Hepatocyte (in vitro differentiated cells): ENCODE measurements at regions not wholly inside any gene's neighbourhood (a gene's known extent, or its start where the extent isn't known, plus 50 kb on each side); places are given as distances from the start of the nearest gene placed in this dataset.

Experiments used
- DNase-seq: peaks from one replicate; pipeline ENCODE4 v3.0.0-alpha.2; 2016; ENCODE audit warnings: low spot score
- H2AFZ ChIP-seq: fragments of 200-600 bp; sonication (generic); 2 replicates; pipeline ENCODE4 v1.6.0; 2016; ENCODE audit warnings: antibody characterized with exemption, mild to moderate bottlenecking
- H3K27ac ChIP-seq: fragments of 200-600 bp; sonication (generic); 2 replicates; pipeline ENCODE4 v1.5.1; 2016; ENCODE audit warnings: mild to moderate bottlenecking
- H3K27me3 ChIP-seq: fragments of 200-600 bp; sonication (generic); 2 replicates; pipeline ENCODE4 v1.6.1; 2016
- H3K36me3 ChIP-seq: fragments of 200-600 bp; sonication (generic); replicated peaks from 2 replicates; pipeline ENCODE4 v1.5.1; 2016; ENCODE audit warnings: low read depth; ENCODE audit not compliant: insufficient read depth
- H3K4me1 ChIP-seq: fragments of 200-600 bp; sonication (generic); 2 replicates; pipeline ENCODE4 v1.5.1; 2016; ENCODE audit warnings: mild to moderate bottlenecking, moderate library complexity; ENCODE audit not compliant: insufficient read depth
- H3K4me2 ChIP-seq: fragments of 200-600 bp; sonication (generic); 2 replicates; pipeline ENCODE4 v1.6.0; 2016
- H3K4me3 ChIP-seq: fragments of 200-600 bp; sonication (generic); 2 replicates; pipeline ENCODE4 v1.5.1; 2016; ENCODE audit warnings: mild to moderate bottlenecking
- H3K79me2 ChIP-seq: fragments of 200-600 bp; sonication (generic); 2 replicates; pipeline ENCODE4 v1.6.0; 2017; ENCODE audit warnings: mild to moderate bottlenecking
- H3K9me2 ChIP-seq: fragments of 200-600 bp; sonication (generic); replicated peaks from 2 replicates; pipeline ENCODE4 v1.6.0; 2017; ENCODE audit warnings: mild to moderate bottlenecking; ENCODE audit not compliant: insufficient read depth
- H3K9me3 ChIP-seq: fragments of 200-600 bp; sonication (generic); 2 replicates; pipeline ENCODE4 v1.5.1; 2016; ENCODE audit warnings: low read depth, mild to moderate bottlenecking
- H4K20me1 ChIP-seq: fragments of 200-600 bp; sonication (generic); 2 replicates; pipeline ENCODE4 v1.6.0; 2016; ENCODE audit warnings: mild to moderate bottlenecking; ENCODE audit not compliant: insufficient read depth, poor library complexity, severe bottlenecking
- EZH2 ChIP-seq: fragments of 200-600 bp; sonication (generic); IDR thresholded peaks from 2 replicates; pipeline ENCODE4 v1.6.1; 2016; ENCODE audit warnings: antibody characterized with exemption, mild to moderate bottlenecking, borderline replicate concordance
- EZH2phosphoT487 ChIP-seq: fragments of 200-600 bp; sonication (generic); IDR thresholded peaks from one replicate; pipeline ENCODE4 v1.6.1; 2018; ENCODE audit warnings: antibody characterized with exemption, mild to moderate bottlenecking, low read depth, moderate library complexity; ENCODE audit not compliant: unreplicated experiment, severe bottlenecking
- WGBS: methylation state at CpG from one replicate; pipeline ENCODE4 v1.1.6; 2016; ENCODE audit warnings: low lambda C conversion rate; ENCODE audit errors: missing lambda C conversion rate; 5-methylcytosine and 5-hydroxymethylcytosine counted together
- TF ChIP-seq, protein P1 (sequence below): fragments of 200-600 bp; sonication (generic); IDR thresholded peaks from 2 replicates; pipeline ENCODE4 v1.5.1; 2016; ENCODE audit warnings: antibody characterized with exemption, mild to moderate bottlenecking; ENCODE audit not compliant: poor library complexity

DNA sequence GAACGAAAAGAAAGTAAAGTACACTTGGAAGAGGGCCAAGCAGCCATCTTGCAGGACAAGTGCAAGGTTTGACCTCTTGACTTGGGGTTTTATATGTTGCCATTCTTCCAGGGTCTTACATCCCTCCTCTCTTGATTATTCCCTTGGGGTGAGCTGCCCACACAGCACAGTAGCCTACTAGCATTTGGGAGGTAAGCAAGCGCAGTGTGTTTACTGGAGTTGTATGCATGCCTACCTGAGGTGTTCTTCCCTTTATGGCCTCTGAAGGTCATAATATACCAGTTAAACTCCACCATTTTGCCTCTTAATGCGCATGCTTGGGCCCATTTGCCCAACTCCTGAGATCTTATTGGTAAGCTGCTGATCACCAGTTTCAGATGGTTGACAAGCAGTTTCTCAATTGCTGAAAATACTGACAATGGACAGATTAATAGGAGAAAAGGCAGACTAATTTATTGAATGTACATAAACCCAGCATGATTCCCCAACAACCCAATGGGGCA is 173.8 kb upstream of the SLC30A5 start:
- 79% methylated on average over 3 of the region's 3 CpGs for WGBS

DNA sequence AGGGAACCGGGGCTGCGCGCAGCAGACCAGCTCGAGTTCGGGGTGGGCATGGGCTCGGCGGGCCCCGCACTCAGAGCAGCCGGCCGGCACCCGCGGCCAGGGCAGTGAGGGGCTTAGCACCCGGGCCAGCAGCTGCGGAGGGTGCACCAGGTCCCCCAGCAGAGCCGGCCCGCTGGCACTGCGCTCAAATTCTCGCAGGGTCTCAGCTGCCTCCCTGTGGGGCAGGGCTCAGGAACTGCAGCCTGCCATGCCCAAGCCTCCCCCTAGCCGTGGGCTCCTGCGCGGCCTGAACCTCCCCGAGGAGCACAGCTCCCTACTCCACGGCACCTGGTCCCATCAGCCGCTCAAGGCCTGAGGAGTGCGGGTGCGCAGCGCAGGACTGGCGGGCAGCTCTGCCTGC is 172.9 kb upstream of the SLC30A5 start:
- DNase-seq: no peak
- Histone ChIP-seq H3K27ac (no peak overlapping the region), H3K36me3 (no peaks in the 10 kb centered on the region), H3K79me2 (no peaks in the 10 kb centered on the region), H3K27me3 (no peaks in the 10 kb centered on the region), H2AFZ (no peak overlapping the region), H3K9me2 (no peaks in the 10 kb centered on the region), H3K4me1 (no peaks in the 10 kb centered on the region), H4K20me1 (no peaks in the 10 kb centered on the region), H3K4me2 (no peak overlapping the region), H3K9me3 (no peaks in the 10 kb centered on the region), H3K4me3 (no peak overlapping the region)
- no peak for TF ChIP-seq EZH2
- TF ChIP-seq, protein P1, sequence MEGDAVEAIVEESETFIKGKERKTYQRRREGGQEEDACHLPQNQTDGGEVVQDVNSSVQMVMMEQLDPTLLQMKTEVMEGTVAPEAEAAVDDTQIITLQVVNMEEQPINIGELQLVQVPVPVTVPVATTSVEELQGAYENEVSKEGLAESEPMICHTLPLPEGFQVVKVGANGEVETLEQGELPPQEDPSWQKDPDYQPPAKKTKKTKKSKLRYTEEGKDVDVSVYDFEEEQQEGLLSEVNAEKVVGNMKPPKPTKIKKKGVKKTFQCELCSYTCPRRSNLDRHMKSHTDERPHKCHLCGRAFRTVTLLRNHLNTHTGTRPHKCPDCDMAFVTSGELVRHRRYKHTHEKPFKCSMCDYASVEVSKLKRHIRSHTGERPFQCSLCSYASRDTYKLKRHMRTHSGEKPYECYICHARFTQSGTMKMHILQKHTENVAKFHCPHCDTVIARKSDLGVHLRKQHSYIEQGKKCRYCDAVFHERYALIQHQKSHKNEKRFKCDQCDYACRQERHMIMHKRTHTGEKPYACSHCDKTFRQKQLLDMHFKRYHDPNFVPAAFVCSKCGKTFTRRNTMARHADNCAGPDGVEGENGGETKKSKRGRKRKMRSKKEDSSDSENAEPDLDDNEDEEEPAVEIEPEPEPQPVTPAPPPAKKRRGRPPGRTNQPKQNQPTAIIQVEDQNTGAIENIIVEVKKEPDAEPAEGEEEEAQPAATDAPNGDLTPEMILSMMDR: no peak
- no peak for TF ChIP-seq EZH2phosphoT487
- WGBS: 97% methylated on average over 23 of the region's 28 CpGs

More for the DNA sequence above, 173.8 kb upstream of the SLC30A5 start:
- Histone ChIP-seq H3K27ac (no peak overlapping the region), H3K4me3 (no peak overlapping the region), H3K4me1 (no peaks in the 10 kb centered on the region), H3K9me2 (no peaks in the 10 kb centered on the region), H2AFZ (no peak overlapping the region), H4K20me1 (no peaks in the 10 kb centered on the region), H3K4me2 (no peak overlapping the region), H3K36me3 (no peaks in the 10 kb centered on the region), H3K79me2 (no peaks in the 10 kb centered on the region), H3K9me3 (no peaks in the 10 kb centered on the region), H3K27me3 (no peaks in the 10 kb centered on the region)
- TF ChIP-seq, protein P1: no peak
- TF ChIP-seq EZH2phosphoT487 (no peak), EZH2 (no peak)
- DNase-seq: no peak

DNA sequence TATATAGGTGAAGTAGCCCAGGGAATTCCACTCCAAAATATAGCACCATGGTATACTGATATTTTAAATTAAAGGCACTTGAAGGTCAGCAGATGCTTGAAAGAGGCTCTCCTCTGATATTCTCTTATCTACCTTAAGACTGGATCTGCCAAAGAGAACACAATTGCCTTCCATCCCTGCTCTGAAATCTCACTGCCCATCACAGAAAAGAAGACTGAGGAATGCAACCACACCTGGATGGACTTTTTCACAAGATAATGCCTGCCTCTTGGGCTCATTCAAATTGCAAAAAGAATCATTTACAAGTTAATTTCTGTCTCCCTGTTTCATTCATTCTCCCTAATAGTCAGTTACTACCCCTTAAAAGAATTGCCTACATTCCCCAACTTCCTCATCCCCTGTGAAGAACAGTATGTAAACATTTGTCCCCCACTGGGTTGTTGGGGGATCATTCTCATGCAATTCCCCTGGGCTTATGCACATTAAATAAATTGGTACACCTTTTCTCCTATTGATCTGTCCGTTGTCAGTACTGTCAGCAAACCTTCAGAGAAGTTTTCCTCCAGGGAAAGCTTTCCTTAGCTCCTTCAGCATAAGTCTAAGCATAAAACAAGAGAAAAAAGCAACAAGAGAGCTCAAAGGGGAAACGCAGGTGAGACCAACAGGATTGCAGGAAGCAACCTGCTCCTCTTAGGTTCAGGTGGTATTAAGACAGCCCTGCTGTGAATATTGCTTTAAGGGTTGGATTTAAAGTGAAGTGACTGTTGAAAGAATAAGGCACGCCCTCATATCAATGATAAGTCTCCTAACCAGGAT is 171.4 kb upstream of the SLC30A5 start:
- no peaks in the 10 kb centered on the region for H3K36me3 ChIP-seq
- H3K9me2 ChIP-seq: no peaks in the 10 kb centered on the region
- no peak overlapping the region for H2AFZ ChIP-seq
- TF ChIP-seq EZH2phosphoT487: no peak
- TF ChIP-seq, protein P1: no peak
- no peak for TF ChIP-seq EZH2
- H3K4me1 ChIP-seq: no peaks in the 10 kb centered on the region
- no peak overlapping the region for H3K4me2 ChIP-seq
- H3K27ac ChIP-seq: no peak overlapping the region
- 60% methylated on average over 3 of the region's 3 CpGs for WGBS
- DNase-seq: no peak
- H3K79me2 ChIP-seq: no peaks in the 10 kb centered on the region
- no peak overlapping the region for H3K4me3 ChIP-seq
- no peaks in the 10 kb centered on the region for H4K20me1 ChIP-seq
- H3K27me3 ChIP-seq: no peaks in the 10 kb centered on the region
- no peaks in the 10 kb centered on the region for H3K9me3 ChIP-seq
